Panc1 (cell line): ENCODE measurements at regions not wholly inside any gene's neighbourhood (a gene's known extent, or its start where the extent isn't known, plus 50 kb on each side); places are given as distances from the start of the nearest gene placed in this dataset.

ENCODE experiments used
- ATAC-seq: fragments of 200-7000 bp; cut with Tn5 transposase; 2 replicates; pipeline ENCODE4 v1.9.1; 2020; ENCODE audit warnings: mild to moderate bottlenecking, moderate library complexity
- BruUV-seq: library from RNA; stranded (reverse); fragments of 400-500 nt; replicated peaks from 2 replicates; lab custom pipeline; 2021; lab: Mats Ljungman, UMichigan
- CTCF ChIA-PET: fragments of 300-600 bp; sonication (Branson Sonifier 250); formaldehyde crosslinking; loops from one replicate; lab custom pipeline; 2022; ENCODE audit warnings: antibody characterized with exemption; lab: Charles Lee
- POLR2A ChIA-PET: fragments of 300-600 bp; sonication (Branson Sonifier 250); formaldehyde crosslinking; loops from one replicate; lab custom pipeline; 2022; ENCODE audit warnings: antibody characterized with exemption; lab: Charles Lee
- DNase-seq: peaks from one replicate; pipeline ENCODE4 v3.0.0-alpha.2; 2010; ENCODE audit warnings: low read depth, low spot score
- H3K27ac ChIP-seq: 2 replicates; pipeline ENCODE4 v1.5.1; 2011; ENCODE audit warnings: mild to moderate bottlenecking, low read length, inconsistent platforms
- H3K27me3 ChIP-seq: fragments of 200-500 bp; sonication (Bioruptor generic); 2 replicates; pipeline ENCODE4 v1.6.0; 2014; ENCODE audit warnings: low read length, inconsistent platforms; ENCODE audit not compliant: control insufficient read depth, insufficient read depth
- H3K36me3 ChIP-seq: fragments of 200-500 bp; sonication (Bioruptor generic); 2 replicates; pipeline ENCODE4 v1.5.1; 2014; ENCODE audit warnings: inconsistent platforms, mild to moderate bottlenecking, low read length, moderate library complexity; ENCODE audit not compliant: control insufficient read depth, insufficient read depth
- H3K4me1 ChIP-seq: 2 replicates; pipeline ENCODE4 v1.5.1; 2011; ENCODE audit warnings: inconsistent platforms, mild to moderate bottlenecking, low read length, moderate library complexity; ENCODE audit not compliant: control insufficient read depth, insufficient read depth
- H3K4me3 ChIP-seq, 2 experiments: 2 replicates each; pipeline ENCODE4 v1.5.1; 2011 to 2012; ENCODE audit warnings: low read depth in 2 of 2, low read length in 2 of 2, mild to moderate bottlenecking in 2 of 2, inconsistent platforms in 1 of 2, moderate library complexity in 1 of 2
- H3K9me3 ChIP-seq: fragments of 200-500 bp; sonication (Bioruptor generic); 2 replicates; pipeline ENCODE4 v1.5.1; 2014; ENCODE audit warnings: low read depth, mild to moderate bottlenecking, inconsistent platforms, low read length, moderate library complexity; ENCODE audit not compliant: control insufficient read depth, insufficient read depth
- CTCF ChIP-seq: fragments of 450-650 bp; IDR thresholded peaks from 2 replicates; pipeline ENCODE4 v1.5.1; 2017; ENCODE audit warnings: mild to moderate bottlenecking
- POLR2AphosphoS5 ChIP-seq: IDR thresholded peaks from 2 replicates; pipeline ENCODE4 v1.6.1; 2012; ENCODE audit warnings: mild to moderate bottlenecking, low read depth, low read length, moderate library complexity
- REST ChIP-seq, 2 experiments: IDR thresholded peaks; 2 replicates each; pipeline ENCODE4 v1.6.1; 2011 to 2012; ENCODE audit warnings: low read depth in 2 of 2, control low read depth in 1 of 2, low read length in 1 of 2, mild to moderate bottlenecking in 1 of 2, moderate library complexity in 1 of 2; ENCODE audit not compliant: insufficient read depth in 1 of 2
- SIN3A ChIP-seq: IDR thresholded peaks from 2 replicates; pipeline ENCODE4 v1.6.1; 2012; ENCODE audit warnings: low read depth, mild to moderate bottlenecking, low read length, moderate library complexity, borderline replicate concordance; ENCODE audit not compliant: insufficient read depth
- TCF7L2 ChIP-seq: IDR thresholded peaks from 2 replicates; pipeline ENCODE4 v1.6.1; 2011; ENCODE audit warnings: mild to moderate bottlenecking, low read depth, low read length, inconsistent platforms
- in situ Hi-C: cut with HindIII; loops from 2 replicates; pipeline ENCODE4 v1.10.0; 2016; ENCODE audit warnings: low sequenced_read_pairs, low pct_unique_long_range_greater_than_20kb
- intact Hi-C: fragments of 100-400 bp; cut with micrococcal nuclease; formaldehyde crosslinking; loops from one replicate; pipeline ENCODE4 v1.10.0; 2022; ENCODE audit not compliant: unreplicated experiment

GRCh38 chr17:77076124-77076830, 64.5 kb upstream of the SEC14L1 start:
- intact Hi-C loops, result no loop called here
- DNase-seq (no peak), ATAC-seq (no peak)
- Histone ChIP-seq H3K9me3 (no peaks in the 10 kb centered on the region), H3K27me3 (no peaks in the 10 kb centered on the region), H3K4me1 (peaks cover 6% of the 10 kb centered on the region; the same call in 1 of the 2 replicates), H3K27ac (no peak overlapping the region), H3K4me3 (peak overlapping the region in 1 of 2 experiments; percentile 14; a peak in 1 of 4 replicates), H3K36me3 (no peaks in the 10 kb centered on the region)
- POLR2A ChIA-PET, result no interaction called here
- no peak for TF ChIP-seq TCF7L2
- no peak for TF ChIP-seq POLR2AphosphoS5
- CTCF ChIA-PET, result interaction anchor here (1.5 kb wide), 1 partner anchor 20 kb away, joined by 3 read pairs; no protein-coding TSS in a partner anchor
- no TSS peak for BruUV-seq
- in situ Hi-C loops, result no loop called here

GRCh38 chr17:77083531-77083930, 57.2 kb upstream of the SEC14L1 start:
- in situ Hi-C loops, result no loop called here
- BruUV-seq, result no TSS peak
- ATAC-seq, result no peak

More at GRCh38 chr17:77083531-77083930, 57.2 kb upstream of the SEC14L1 start:
- no peaks in the 10 kb centered on the region for H3K36me3 ChIP-seq
- intact Hi-C loops, result no loop called here
- no peaks in the 10 kb centered on the region for H3K27me3 ChIP-seq
- no peak overlapping the region for H3K4me3 ChIP-seq
- TF ChIP-seq CTCF, result no peak
- TF ChIP-seq SIN3A, result no peak
- TF ChIP-seq POLR2AphosphoS5, result no peak
- TF ChIP-seq REST (IDR thresholded peaks at IDR 0.05; ENCODE audit: insufficient read depth in 1 of 2, low read depth in 2 of 2, low read length in 1 of 2), result no peak
- no peak for TF ChIP-seq TCF7L2
- ChIA-PET POLR2A (interaction anchor here (0.7 kb wide), 2 partner anchors 37 to 55 kb away, joined by 3 to 5 read pairs; no protein-coding TSS in a partner anchor), CTCF (interaction anchor here (0.5 to 1.9 kb wide), 5 partner anchors 27 to 265 kb away, joined by 4 to 9 read pairs (median 7); no protein-coding TSS in a partner anchor)
- H3K4me1 ChIP-seq, result peaks cover 16% of the 10 kb centered on the region
- DNase-seq, result no peak
- no peaks in the 10 kb centered on the region for H3K9me3 ChIP-seq
- H3K27ac ChIP-seq, result no peak overlapping the region
